Activated naive CD4-positive, alpha-beta T cell treated with anti-CD3 and anti-CD28 coated beads, Interleukin-2, amount 50 U/mL, for 24 hours (primary cell): ENCODE measurements at regions not wholly inside any gene's neighbourhood (a gene's known extent, or its start where the extent isn't known, plus 50 kb on each side); places are given as distances from the start of the nearest gene placed in this dataset.
"Not testable (repeated sequence)": the region's sequence is repeated elsewhere in the genome, so short reads cannot be mapped to it uniquely, and the experiment has no call there.

ENCODE experiments used
- H3K27ac Mint-ChIP-seq: one replicate; pipeline ENCODE4 v1.8.0; 2021; ENCODE audit warnings: mild to moderate bottlenecking, mixed read lengths
- H3K27me3 Mint-ChIP-seq: one replicate; pipeline ENCODE4 v1.8.0; 2021; ENCODE audit warnings: mixed read lengths
- H3K36me3 Mint-ChIP-seq: one replicate; pipeline ENCODE4 v1.8.0; 2021; ENCODE audit warnings: mixed read lengths
- H3K4me1 Mint-ChIP-seq: one replicate; pipeline ENCODE4 v1.8.0; 2021; ENCODE audit warnings: mixed read lengths
- H3K4me3 Mint-ChIP-seq: one replicate; pipeline ENCODE4 v1.8.0; 2021; ENCODE audit warnings: mild to moderate bottlenecking, mixed read lengths
- H3K9me3 Mint-ChIP-seq: one replicate; pipeline ENCODE4 v1.8.0; 2021; ENCODE audit warnings: mixed read lengths

DNA sequence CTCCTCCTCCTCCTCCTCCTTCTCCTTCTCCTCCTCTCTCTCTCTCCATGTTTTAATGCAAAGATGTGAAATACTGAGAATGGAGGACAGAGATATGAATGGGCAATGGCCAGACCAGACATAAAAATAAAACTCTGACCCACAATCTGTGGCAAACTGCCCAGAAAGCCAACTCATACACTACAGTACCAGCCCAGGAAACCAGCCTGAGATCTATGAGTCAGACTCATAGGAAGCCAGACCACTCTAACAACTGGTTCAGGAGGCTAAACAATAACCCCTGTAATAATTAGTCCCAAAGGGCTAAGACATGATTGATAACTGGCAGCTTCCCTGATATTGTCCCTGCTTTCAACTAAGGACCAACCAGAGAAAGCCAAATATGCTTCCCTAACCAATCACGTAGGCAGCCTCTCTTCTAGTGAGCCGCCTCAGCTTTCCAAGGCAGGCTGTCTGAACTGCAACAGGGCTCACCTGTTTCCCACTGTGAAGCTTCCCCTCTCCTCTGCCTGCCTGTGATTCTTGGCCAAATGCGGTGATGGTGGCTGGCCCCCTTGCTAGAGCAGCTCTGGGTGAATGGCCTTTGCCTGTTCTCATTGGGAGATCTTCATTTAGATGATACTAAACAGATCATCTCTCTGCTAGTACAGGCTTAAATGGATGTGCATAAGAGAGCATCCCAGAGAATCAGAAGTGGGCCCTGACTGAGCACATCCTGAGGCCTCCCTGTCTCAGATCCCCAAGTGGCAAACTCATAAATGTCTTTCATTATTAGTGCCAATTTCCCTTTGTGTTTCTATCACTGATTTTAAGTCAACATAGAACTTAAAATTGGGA, 817.6 kb downstream of the TNS3 start:
- no peak overlapping the region for H3K27ac Mint-ChIP-seq
- H3K36me3 Mint-ChIP-seq = no peaks in the 10 kb centered on the region
- no peaks in the 10 kb centered on the region for H3K4me1 Mint-ChIP-seq
- H3K9me3 Mint-ChIP-seq = peaks cover 7% of the 10 kb centered on the region
- H3K27me3 Mint-ChIP-seq = no peaks in the 10 kb centered on the region
- no peak overlapping the region for H3K4me3 Mint-ChIP-seq

DNA sequence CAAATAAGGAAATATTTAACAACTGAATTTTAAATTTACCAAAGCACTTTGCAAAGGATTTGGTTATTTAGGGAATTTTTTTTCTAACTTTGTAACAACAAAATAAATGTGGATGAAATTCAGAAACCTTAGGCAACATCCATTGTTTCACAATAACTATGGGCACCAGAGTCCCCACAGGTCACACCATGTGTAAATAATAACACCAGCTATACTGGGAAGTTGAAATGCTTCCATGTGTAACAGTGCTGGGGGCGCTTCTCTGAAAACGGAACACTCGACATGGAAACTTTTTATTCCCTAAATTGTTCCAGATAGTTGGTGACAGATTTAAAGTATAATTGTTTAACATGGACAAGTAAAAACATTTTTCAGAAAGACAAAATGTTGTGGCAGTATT, 818.6 kb downstream of the TNS3 start:
- Mint-ChIP-seq H3K27me3 (no peaks in the 10 kb centered on the region), H3K9me3 (peaks cover 6% of the 10 kb centered on the region), H3K36me3 (no peaks in the 10 kb centered on the region), H3K4me1 (no peaks in the 10 kb centered on the region), H3K4me3 (no peak overlapping the region), H3K27ac (no peak overlapping the region)

DNA sequence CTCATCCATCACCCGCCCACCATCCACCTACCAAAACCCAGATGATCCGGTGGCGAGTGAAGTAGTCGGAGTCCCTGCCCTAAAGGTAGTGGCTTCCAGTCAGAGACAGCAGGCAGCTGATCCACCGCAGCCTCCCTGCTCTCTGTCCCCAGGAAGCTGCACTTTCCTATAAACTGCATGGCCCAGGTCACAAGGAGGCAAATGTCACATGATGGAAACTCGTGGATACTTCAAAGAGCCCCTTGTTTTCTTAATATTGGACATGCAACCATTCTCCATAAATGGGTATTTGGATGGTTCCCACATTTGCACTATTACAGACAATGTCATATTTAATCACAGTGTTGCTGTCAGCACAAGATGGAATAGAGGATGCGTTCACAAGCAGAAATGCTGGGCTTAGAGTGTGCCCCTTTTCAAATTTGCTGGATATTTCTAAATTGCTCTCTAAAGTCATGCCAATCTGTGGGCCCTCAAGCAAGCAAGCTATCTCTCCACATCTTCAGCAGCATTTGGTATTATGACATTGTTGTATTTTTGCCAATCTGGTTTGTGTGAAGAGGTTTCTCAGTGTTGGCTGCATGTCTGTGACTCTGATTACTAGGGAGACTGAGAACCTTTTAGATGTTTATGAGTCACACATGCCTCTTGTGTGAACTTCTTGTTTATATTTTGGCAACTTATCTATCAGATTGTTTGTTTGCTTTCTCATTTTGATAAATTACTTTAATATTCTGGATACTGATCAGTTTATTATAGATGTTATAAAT, 822.0 kb downstream of the TNS3 start:
- Mint-ChIP-seq H3K27me3 (no peaks in the 10 kb centered on the region), H3K9me3 (peaks cover 5% of the 10 kb centered on the region), H3K4me3 (no peak overlapping the region), H3K36me3 (no peaks in the 10 kb centered on the region), H3K27ac (no peak overlapping the region), H3K4me1 (no peaks in the 10 kb centered on the region)

DNA sequence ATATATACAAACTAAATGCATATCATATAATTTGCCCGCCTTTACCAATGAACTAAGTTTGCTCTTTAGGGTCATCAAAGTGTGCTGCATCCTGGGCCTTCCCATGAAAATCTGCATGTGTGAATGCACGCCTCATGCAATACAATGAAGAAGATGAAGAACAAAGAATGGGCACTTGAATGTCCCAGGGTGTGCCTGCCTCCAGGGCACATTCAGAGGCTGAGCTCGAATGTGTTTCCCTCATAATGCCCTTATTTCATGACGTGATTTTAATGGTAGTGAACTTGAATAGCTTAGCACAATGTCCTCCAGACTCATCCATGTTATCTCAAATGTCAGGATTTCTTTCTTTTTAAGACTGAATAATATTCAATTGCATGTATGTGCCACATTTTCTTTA, 824.9 kb downstream of the TNS3 start:
- H3K27ac Mint-ChIP-seq = no peak overlapping the region
- H3K9me3 Mint-ChIP-seq = no peaks in the 10 kb centered on the region
- H3K27me3 Mint-ChIP-seq = no peaks in the 10 kb centered on the region
- no peaks in the 10 kb centered on the region for H3K4me1 Mint-ChIP-seq
- no peaks in the 10 kb centered on the region for H3K36me3 Mint-ChIP-seq
- H3K4me3 Mint-ChIP-seq = no peak overlapping the region

- H3K27ac Mint-ChIP-seq = no peak overlapping the region
- no peak overlapping the region for H3K4me3 Mint-ChIP-seq
- H3K36me3 Mint-ChIP-seq = no peaks in the 10 kb centered on the region
- no peaks in the 10 kb centered on the region for H3K4me1 Mint-ChIP-seq
- H3K27me3 Mint-ChIP-seq = no peaks in the 10 kb centered on the region
- no peaks in the 10 kb centered on the region for H3K9me3 Mint-ChIP-seq
Measured at GRCh38 chr7:46756256-46756655, 825.7 kb downstream of the TNS3 start.

DNA sequence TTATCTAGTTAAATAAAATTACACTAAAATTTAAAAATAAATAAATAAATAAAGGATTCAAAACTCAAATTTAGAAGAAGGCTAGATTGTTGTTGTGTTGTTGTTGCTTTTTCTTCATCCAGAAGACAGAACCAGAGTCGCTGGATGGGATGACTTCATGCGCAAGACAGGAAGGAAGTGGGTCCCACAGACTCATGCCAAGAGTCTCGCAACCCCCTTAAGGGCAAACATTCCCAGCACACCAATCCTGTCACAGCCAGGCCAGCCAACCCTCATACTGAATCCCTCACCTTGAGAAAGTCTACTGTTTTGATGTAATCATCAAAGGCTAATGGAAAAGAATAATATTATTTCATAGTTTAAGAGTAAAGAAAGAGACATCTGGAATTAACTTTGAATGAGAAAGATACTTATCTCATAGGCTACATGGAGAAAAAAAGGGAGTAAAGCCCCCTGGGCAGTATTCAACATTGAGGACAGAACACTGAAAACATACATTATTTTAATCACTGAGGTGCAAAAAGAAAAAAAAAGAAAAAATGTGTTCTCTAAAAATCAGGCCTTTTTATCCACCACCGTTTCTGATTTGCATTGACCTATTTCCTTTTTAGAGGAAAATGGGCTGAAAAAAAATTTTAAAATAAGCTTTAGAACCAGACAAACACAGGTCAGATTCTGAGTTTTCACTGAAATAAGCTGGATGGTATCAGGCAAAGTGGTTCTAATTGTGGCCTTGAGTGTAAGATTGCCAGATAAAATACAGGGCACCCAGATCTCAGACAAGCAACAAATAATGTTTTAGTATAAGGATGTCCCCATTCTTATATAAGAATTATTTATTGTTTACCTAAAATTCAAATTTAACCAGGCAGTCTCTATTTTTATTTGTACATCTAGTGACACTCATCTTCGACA, 826.5 kb downstream of the TNS3 start:
- no peaks in the 10 kb centered on the region for H3K4me1 Mint-ChIP-seq
- no peak overlapping the region for H3K4me3 Mint-ChIP-seq
- no peaks in the 10 kb centered on the region for H3K27me3 Mint-ChIP-seq
- no peaks in the 10 kb centered on the region for H3K9me3 Mint-ChIP-seq
- H3K27ac Mint-ChIP-seq = no peak overlapping the region
- no peaks in the 10 kb centered on the region for H3K36me3 Mint-ChIP-seq

DNA sequence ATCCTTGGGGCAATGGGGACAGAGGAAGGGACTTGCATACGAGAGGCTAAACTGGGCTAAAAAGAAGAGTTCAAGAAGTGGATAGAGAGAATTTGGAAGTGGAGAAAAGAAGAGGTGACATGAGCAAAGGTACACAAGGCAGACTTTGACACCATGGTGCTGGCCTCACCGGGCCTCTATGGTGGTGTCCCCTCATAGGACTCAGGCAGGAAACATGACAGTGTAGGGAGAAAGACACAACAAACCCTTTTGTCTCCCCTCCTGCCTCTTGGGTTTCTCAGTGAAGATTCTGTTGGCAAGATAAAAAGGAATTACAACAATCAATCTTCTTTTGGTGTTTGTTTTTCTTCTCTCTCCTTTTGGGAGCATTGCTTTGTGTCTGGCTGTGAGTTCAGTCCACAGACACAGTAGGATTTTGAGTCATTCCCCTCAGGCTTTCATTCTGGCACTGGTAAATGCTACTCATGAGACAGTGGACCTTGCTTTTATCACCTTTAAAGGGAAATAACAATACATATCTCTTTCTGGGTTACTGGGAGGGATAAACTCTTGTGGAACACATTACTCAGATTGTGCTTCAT, 827.7 kb downstream of the TNS3 start:
- H3K9me3 Mint-ChIP-seq = no peaks in the 10 kb centered on the region
- no peaks in the 10 kb centered on the region for H3K27me3 Mint-ChIP-seq
- H3K36me3 Mint-ChIP-seq = no peaks in the 10 kb centered on the region
- H3K4me3 Mint-ChIP-seq = no peak overlapping the region
- no peak overlapping the region for H3K27ac Mint-ChIP-seq
- H3K4me1 Mint-ChIP-seq = no peaks in the 10 kb centered on the region

DNA sequence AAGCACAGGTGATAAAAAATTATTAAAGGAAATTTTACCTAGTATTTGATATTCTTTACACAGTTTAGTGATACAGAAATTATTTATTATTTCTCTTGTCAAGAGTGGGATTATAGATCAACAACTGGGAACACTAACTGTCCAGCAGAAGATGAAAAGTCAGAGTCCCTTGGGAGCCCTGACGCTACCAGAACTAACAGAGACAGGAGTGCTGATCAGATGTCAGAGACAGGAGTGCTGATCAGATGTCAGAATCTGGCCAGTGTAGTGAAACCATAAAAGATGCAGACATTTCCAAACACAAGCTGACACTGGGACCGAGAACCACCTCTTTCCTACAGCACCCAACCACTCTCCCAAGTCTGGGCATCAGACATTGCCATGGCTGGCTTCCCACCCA, 828.2 kb downstream of the TNS3 start:
- no peaks in the 10 kb centered on the region for H3K27me3 Mint-ChIP-seq

DNA sequence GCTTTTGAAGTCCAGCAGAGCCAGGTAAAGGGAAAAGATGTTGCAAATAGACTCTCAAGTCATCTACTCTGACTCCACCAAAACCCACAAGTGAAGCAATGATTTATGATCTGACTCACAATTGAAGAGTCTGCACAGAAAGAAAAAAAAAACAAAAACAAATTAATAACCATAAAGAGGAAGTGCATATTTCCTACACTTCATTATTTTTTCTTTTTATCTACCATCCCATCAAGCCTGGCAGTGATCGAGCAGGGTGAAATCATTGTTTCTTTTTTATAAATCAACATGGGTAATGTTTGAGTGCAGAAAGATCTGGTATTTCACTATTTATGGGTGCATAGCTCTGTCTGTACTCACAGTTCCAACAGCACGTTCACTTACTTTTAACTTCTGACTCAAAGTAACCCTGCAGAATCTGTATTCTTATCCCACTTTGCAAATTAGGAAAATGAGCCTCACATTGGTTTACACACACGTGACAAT, 829.0 kb downstream of the TNS3 start:
- Mint-ChIP-seq H3K27me3 (no peaks in the 10 kb centered on the region), H3K27ac (no peak overlapping the region), H3K36me3 (no peaks in the 10 kb centered on the region), H3K4me1 (no peaks in the 10 kb centered on the region), H3K9me3 (no peaks in the 10 kb centered on the region), H3K4me3 (no peak overlapping the region)

More for the DNA sequence above, 828.2 kb downstream of the TNS3 start:
- H3K36me3 Mint-ChIP-seq = no peaks in the 10 kb centered on the region
- H3K9me3 Mint-ChIP-seq = no peaks in the 10 kb centered on the region
- no peaks in the 10 kb centered on the region for H3K4me1 Mint-ChIP-seq
- H3K4me3 Mint-ChIP-seq = no peak overlapping the region
- no peak overlapping the region for H3K27ac Mint-ChIP-seq

DNA sequence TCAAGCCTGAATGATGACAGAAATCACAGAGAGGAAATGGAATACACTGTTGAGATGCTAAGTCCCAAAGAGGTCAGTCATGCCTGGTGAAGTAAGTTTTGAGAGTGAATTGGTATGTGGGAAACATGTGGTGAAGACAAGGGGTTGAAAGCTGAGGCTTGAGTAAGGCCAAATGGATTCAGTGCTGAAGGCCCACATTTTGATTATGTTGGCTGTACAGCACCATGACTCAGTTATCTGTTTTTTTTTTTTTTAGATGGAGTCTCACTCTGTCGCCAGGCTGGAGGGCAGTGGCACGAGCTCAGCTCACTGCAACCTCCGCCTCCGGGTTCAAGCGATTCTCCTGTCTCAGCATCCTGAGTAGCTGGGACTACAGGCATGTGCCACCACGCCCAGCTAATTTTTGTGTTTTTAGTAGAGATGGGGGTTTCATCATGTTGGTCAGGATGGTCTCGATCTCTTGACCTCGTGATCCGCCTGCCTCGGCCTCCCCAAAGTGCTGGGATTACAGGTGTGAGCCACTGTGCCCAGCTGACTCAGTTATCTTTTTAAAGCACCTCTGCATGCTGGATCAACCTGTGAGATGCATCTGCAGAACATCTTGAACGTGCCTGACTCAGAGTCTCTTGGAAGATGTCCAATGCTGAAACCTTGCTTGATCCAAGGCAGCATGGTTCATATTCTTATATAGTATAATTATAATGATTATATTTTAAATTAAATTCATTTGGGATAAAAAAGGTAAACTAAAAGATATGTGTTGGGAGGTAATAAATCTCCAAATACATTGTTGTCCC, 829.8 kb downstream of the TNS3 start:
- H3K27ac Mint-ChIP-seq, H3K4me1 Mint-ChIP-seq, H3K36me3 Mint-ChIP-seq, H3K27me3 Mint-ChIP-seq, H3K4me3 Mint-ChIP-seq, H3K9me3 Mint-ChIP-seq: not testable (repeated sequence)

DNA sequence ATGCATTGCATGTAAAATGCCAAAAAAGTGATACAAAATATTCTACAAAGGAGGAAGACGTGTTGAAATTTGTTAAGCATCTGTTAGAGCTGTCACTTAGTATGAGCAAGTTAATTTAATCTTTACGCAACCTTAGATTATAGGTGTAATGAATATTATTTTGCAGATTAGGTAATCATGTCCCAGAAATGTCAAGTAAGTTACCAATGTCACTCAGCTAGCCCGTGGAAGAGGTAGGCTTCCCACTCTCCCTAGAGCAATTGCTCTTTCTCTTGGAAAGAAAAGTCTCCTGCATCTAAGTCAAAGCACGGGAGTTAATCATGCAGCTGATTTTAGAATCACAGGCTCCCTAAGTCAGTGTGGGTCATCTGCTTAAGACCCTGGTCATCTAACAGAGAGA, 830.4 kb upstream of the IGFBP3 start:
- Mint-ChIP-seq H3K27ac (no peak overlapping the region), H3K4me3 (no peak overlapping the region), H3K4me1 (no peaks in the 10 kb centered on the region), H3K27me3 (no peaks in the 10 kb centered on the region), H3K36me3 (no peaks in the 10 kb centered on the region), H3K9me3 (no peaks in the 10 kb centered on the region)

- H3K27ac Mint-ChIP-seq = no peak overlapping the region
- H3K27me3 Mint-ChIP-seq = no peaks in the 10 kb centered on the region
- H3K36me3 Mint-ChIP-seq = no peaks in the 10 kb centered on the region
- no peak overlapping the region for H3K4me3 Mint-ChIP-seq
- H3K9me3 Mint-ChIP-seq = no peaks in the 10 kb centered on the region
- H3K4me1 Mint-ChIP-seq = no peaks in the 10 kb centered on the region
Measured at GRCh38 chr7:46750321-46750865, 829.3 kb upstream of the IGFBP3 start.

GRCh38 chr7:46747869-46748576, 827.0 kb upstream of the IGFBP3 start:
- Mint-ChIP-seq H3K4me1 (no peaks in the 10 kb centered on the region), H3K27ac (no peak overlapping the region), H3K36me3 (no peaks in the 10 kb centered on the region), H3K9me3 (no peaks in the 10 kb centered on the region), H3K4me3 (no peak overlapping the region), H3K27me3 (no peaks in the 10 kb centered on the region)
